IMR-90 (cell line): ENCODE measurements at regions not wholly inside any gene's neighbourhood (a gene's known extent, or its start where the extent isn't known, plus 50 kb on each side); places are given as distances from the start of the nearest gene placed in this dataset.

ENCODE experiments used
- BHLHE40 ChIP-seq: fragments of 150-350 bp; IDR thresholded peaks from 2 replicates; pipeline ENCODE4 v1.6.1; 2016; ENCODE audit warnings: mild to moderate bottlenecking, low read depth, low read length
- CEBPB ChIP-seq: IDR thresholded peaks from 2 replicates; pipeline ENCODE4 v1.6.1; 2012; ENCODE audit warnings: low read depth, low read length, improper control_type of control experiment
- CHD1 ChIP-seq: IDR thresholded peaks from 2 replicates; pipeline ENCODE4 v1.6.1; 2012; ENCODE audit warnings: low read depth, low read length, improper control_type of control experiment
- MAFK ChIP-seq: IDR thresholded peaks from 2 replicates; pipeline ENCODE4 v1.6.1; 2012; ENCODE audit warnings: low read depth, low read length, improper control_type of control experiment
- MAZ ChIP-seq: IDR thresholded peaks from 2 replicates; pipeline ENCODE4 v1.6.1; 2012; ENCODE audit warnings: low read depth, mild to moderate bottlenecking, low read length, improper control_type of control experiment, moderate library complexity, borderline replicate concordance
- MXI1 ChIP-seq: IDR thresholded peaks from 2 replicates; pipeline ENCODE4 v1.6.1; 2012; ENCODE audit warnings: low read depth, mild to moderate bottlenecking, low read length, moderate library complexity, borderline replicate concordance
- NFE2L2 ChIP-seq: fragments of 150-350 bp; IDR thresholded peaks from 2 replicates; pipeline ENCODE4 v1.6.1; 2016; ENCODE audit warnings: low read depth, mild to moderate bottlenecking, low read length
- POLR2A ChIP-seq: IDR thresholded peaks from 2 replicates; pipeline ENCODE4 v1.6.1; 2012; ENCODE audit warnings: mild to moderate bottlenecking, low read depth, low read length
- RAD21 ChIP-seq: IDR thresholded peaks from 2 replicates; pipeline ENCODE4 v1.6.1; 2012; ENCODE audit warnings: low read length, improper control_type of control experiment
- RCOR1 ChIP-seq: IDR thresholded peaks from 2 replicates; pipeline ENCODE4 v1.6.1; 2012; ENCODE audit warnings: mild to moderate bottlenecking, low read length, improper control_type of control experiment; ENCODE audit not compliant: insufficient replicate concordance
- RFX5 ChIP-seq: IDR thresholded peaks from 2 replicates; pipeline ENCODE4 v1.8.0; 2012; ENCODE audit warnings: low read depth, mild to moderate bottlenecking, low read length, moderate library complexity
- SMC3 ChIP-seq: fragments of 150-350 bp; IDR thresholded peaks from 2 replicates; pipeline ENCODE4 v1.6.1; 2016; ENCODE audit warnings: low read depth, mild to moderate bottlenecking, antibody characterized with exemption, low read length, moderate library complexity
- TF ChIP-seq, protein P1 (sequence below): conservative IDR thresholded peaks from 2 replicates; pipeline ENCODE4 v1.5.1; 2012; ENCODE audit warnings: mild to moderate bottlenecking, low read depth, low read length, improper control_type of control experiment
- TF ChIP-seq, protein P2 (sequence below): fragments of 150-350 bp; IDR thresholded peaks from 2 replicates; pipeline ENCODE4 v1.6.1; 2017; ENCODE audit warnings: mild to moderate bottlenecking, antibody characterized with exemption, low read length, low read depth

DNA sequence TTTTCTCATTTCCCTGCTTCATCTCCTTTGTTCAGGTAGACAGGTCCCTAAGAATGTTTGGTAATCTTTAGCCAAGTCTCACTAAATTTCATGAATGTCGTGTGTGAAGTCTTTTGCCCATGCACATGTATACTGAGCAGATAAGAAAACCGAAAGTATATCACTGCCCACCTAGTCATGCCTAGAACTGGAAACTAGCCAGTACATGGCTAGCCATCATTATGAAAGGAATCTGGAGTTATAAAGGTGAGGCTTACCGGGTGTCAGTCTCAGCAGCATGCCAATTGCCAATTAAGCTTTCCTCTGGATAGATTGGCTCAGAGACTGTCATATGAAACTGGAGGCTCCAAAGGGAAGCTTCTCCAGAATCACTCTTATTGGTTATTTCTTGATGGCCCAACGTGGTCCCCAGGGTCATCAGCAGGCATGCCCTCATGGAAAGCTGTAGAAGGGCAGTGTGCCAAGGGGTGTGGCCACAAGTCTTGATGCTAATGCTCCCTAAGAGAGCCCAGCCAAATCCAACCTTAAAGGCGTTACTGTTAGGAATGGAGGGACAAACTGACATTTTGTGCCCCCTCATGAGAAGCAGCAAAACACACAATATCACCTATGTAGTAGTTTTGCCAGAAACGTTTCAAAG, 307.3 kb upstream of the PIK3R1 start:
- TF ChIP-seq POLR2A (no peak), RAD21 (no peak), MAZ (no peak), BHLHE40 (no peak), CEBPB (no peak), SMC3 (no peak), MXI1 (no peak), CHD1 (no peak), NFE2L2 (no peak), RFX5 (no peak), MAFK (no peak), RCOR1 (no peak)
- TF ChIP-seq, protein P1, sequence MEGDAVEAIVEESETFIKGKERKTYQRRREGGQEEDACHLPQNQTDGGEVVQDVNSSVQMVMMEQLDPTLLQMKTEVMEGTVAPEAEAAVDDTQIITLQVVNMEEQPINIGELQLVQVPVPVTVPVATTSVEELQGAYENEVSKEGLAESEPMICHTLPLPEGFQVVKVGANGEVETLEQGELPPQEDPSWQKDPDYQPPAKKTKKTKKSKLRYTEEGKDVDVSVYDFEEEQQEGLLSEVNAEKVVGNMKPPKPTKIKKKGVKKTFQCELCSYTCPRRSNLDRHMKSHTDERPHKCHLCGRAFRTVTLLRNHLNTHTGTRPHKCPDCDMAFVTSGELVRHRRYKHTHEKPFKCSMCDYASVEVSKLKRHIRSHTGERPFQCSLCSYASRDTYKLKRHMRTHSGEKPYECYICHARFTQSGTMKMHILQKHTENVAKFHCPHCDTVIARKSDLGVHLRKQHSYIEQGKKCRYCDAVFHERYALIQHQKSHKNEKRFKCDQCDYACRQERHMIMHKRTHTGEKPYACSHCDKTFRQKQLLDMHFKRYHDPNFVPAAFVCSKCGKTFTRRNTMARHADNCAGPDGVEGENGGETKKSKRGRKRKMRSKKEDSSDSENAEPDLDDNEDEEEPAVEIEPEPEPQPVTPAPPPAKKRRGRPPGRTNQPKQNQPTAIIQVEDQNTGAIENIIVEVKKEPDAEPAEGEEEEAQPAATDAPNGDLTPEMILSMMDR = no peak
- TF ChIP-seq, protein P2, sequence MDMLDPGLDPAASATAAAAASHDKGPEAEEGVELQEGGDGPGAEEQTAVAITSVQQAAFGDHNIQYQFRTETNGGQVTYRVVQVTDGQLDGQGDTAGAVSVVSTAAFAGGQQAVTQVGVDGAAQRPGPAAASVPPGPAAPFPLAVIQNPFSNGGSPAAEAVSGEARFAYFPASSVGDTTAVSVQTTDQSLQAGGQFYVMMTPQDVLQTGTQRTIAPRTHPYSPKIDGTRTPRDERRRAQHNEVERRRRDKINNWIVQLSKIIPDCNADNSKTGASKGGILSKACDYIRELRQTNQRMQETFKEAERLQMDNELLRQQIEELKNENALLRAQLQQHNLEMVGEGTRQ = no peak
